Suprapubic skin (tissue), 4 donors: ENCODE measurements at regions not wholly inside any gene's neighbourhood (a gene's known extent, or its start where the extent isn't known, plus 50 kb on each side); places are given as distances from the start of the nearest gene placed in this dataset.

Source experiments
- DNase-seq, 2 donors: peaks; one replicate each; pipeline ENCODE4 v3.0.0-alpha.2; 2019; ENCODE audit warnings: low spot score in 2 of 2
- H3K27ac ChIP-seq: fragments of 200-600 bp; sonication (generic); one replicate; pipeline ENCODE4 v1.5.1; 2019
- H3K27me3 ChIP-seq: fragments of 200-600 bp; sonication (generic); one replicate; pipeline ENCODE4 v1.5.1; 2019
- H3K36me3 ChIP-seq: fragments of 200-600 bp; sonication (generic); one replicate; pipeline ENCODE4 v1.5.1; 2019
- H3K4me1 ChIP-seq: fragments of 200-600 bp; sonication (generic); one replicate; pipeline ENCODE4 v1.5.1; 2019
- H3K4me3 ChIP-seq: fragments of 200-600 bp; sonication (generic); one replicate; pipeline ENCODE4 v1.5.1; 2019; ENCODE audit warnings: mild to moderate bottlenecking
- H3K9me3 ChIP-seq: fragments of 200-600 bp; sonication (generic); one replicate; pipeline ENCODE4 v1.5.1; 2019
- CTCF ChIP-seq, 2 donors: fragments of 200-600 bp in 1 of 2; fragments of 450-650 bp in 1 of 2; sonication (generic) in 1 of 2; IDR thresholded peaks; one replicate each; pipeline ENCODE4 v1.5.1; 2016 to 2019; ENCODE audit warnings: antibody characterized with exemption in 2 of 2, mild to moderate bottlenecking in 1 of 2, moderate library complexity in 1 of 2
- EP300 ChIP-seq: sonication (generic); formaldehyde crosslinking; IDR thresholded peaks from one replicate; pipeline ENCODE4 v1.6.1; 2017; ENCODE audit warnings: antibody characterized with exemption
- POLR2A ChIP-seq, 2 donors: fragments of 450-650 bp; IDR thresholded peaks; one replicate each; pipeline ENCODE4 v1.6.1; 2017; ENCODE audit warnings: antibody characterized with exemption in 2 of 2, mild to moderate bottlenecking in 2 of 2, moderate library complexity in 2 of 2
- POLR2AphosphoS5 ChIP-seq, 3 donors: sonication (generic); formaldehyde crosslinking; IDR thresholded peaks; one replicate each; pipeline ENCODE4 v1.6.1; 2017; ENCODE audit warnings: antibody characterized with exemption in 3 of 3
- WGBS: methylation state at CpG from one replicate; pipeline ENCODE4 v1.1.5; 2018; 5-methylcytosine and 5-hydroxymethylcytosine counted together

DNA sequence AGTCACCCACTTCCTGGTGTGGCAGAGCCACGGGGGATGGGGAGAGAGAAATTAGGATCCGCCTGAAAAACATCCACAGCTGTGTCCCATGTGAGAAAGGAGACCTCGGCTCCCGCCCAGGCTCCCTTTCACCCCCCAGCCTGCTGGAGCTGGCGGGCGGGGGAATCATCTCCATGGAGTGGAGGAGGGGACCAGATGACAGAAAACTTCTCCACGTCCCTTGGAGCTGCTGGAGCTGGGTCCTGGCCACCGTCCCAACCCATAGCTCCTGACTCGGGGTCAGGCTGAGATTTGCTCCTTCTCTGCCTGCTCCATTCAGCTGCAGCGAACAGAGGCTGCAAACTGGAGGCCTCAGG lies 113.8 kb downstream of the CEBPB start:
- Histone ChIP-seq H3K27ac (peak overlapping the region; percentile 91), H3K9me3 (no peaks in the 10 kb centered on the region), H3K4me3 (no peak overlapping the region), H3K27me3 (no peaks in the 10 kb centered on the region), H3K36me3 (no peaks in the 10 kb centered on the region), H3K4me1 (peaks cover 63% of the 10 kb centered on the region)
- no peak for TF ChIP-seq CTCF (IDR thresholded peaks at IDR 0.05)
- TF ChIP-seq EP300, result no peak
- peak in 2 of 3 donors; percentile 64 to 66 for TF ChIP-seq POLR2AphosphoS5 (IDR thresholded peaks at IDR 0.05)
- no peak for TF ChIP-seq POLR2A (IDR thresholded peaks at IDR 0.05)
- WGBS, result 65% methylated on average over 9 of the region's 10 CpGs
- DNase-seq, result peak in 1 of 2 donors; percentile 87

DNA sequence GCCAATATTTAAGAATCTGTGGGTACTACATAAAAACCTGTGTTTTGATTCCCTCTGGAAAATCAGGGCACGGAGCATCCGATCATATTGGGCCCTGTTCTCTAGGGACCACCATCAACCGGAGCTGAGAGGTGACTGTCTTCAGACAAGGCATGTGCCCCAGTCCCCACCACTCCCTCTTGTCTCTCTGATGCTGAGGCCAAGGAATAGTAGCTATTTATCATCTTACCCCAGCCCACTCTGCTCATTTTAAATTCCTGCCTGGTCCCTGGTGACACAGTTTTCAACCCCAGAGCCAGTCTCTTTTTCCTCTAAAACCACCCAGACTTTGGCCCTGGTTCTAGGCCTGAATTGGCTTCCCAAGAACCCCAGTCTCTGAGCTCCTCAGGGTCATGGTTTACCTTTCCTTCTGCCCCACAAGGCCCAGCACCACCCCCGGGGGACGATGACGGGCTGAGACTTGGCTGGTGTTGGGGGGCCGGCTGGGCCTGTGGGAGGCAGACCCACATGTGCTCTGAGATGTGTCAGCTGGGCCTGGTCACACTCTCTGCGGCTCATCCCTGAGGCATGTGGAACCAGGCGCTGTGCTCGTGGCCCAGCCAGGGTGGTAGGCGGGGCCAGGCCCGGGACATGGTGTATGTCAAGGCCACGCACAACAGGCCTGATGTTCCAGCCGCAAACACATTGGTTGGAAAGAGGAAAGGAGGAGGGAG lies 114.4 kb downstream of the CEBPB start:
- peak in 2 of 3 donors; percentile 48 to 87 for TF ChIP-seq POLR2AphosphoS5 (IDR thresholded peaks at IDR 0.05)
- TF ChIP-seq EP300, result no peak
- no peak for TF ChIP-seq CTCF (IDR thresholded peaks at IDR 0.05)
- peak in 1 of 2 donors; percentile 35 for TF ChIP-seq POLR2A (IDR thresholded peaks at IDR 0.05)
- peaks cover 66% of the 10 kb centered on the region for H3K4me1 ChIP-seq
- H3K4me3 ChIP-seq, result no peak overlapping the region
- H3K36me3 ChIP-seq, result no peaks in the 10 kb centered on the region
- DNase-seq, result peak; percentile 95 to 96
- no peaks in the 10 kb centered on the region for H3K27me3 ChIP-seq
- 50% methylated on average over 10 of the region's 14 CpGs for WGBS
- no peaks in the 10 kb centered on the region for H3K9me3 ChIP-seq
- H3K27ac ChIP-seq, result peak overlapping the region; percentile 91

GRCh38 chr20:50305636-50306477 lies 115.2 kb downstream of the CEBPB start:
- no peak for TF ChIP-seq CTCF (IDR thresholded peaks at IDR 0.05)
- peak in 1 of 2 donors; percentile 4 for TF ChIP-seq POLR2A (IDR thresholded peaks at IDR 0.05)
- TF ChIP-seq POLR2AphosphoS5 (IDR thresholded peaks at IDR 0.05), result peak in 2 of 3 donors; percentile 11 to 19
- H3K27ac ChIP-seq, result peak overlapping the region; percentile 91
- peak in 1 of 2 donors; percentile 84 for DNase-seq
- H3K4me1 ChIP-seq, result peaks cover 66% of the 10 kb centered on the region
- no peak overlapping the region for H3K4me3 ChIP-seq
- 41% methylated on average over 18 of the region's 19 CpGs for WGBS
- no peaks in the 10 kb centered on the region for H3K9me3 ChIP-seq
- no peaks in the 10 kb centered on the region for H3K27me3 ChIP-seq
- H3K36me3 ChIP-seq, result no peaks in the 10 kb centered on the region

DNA sequence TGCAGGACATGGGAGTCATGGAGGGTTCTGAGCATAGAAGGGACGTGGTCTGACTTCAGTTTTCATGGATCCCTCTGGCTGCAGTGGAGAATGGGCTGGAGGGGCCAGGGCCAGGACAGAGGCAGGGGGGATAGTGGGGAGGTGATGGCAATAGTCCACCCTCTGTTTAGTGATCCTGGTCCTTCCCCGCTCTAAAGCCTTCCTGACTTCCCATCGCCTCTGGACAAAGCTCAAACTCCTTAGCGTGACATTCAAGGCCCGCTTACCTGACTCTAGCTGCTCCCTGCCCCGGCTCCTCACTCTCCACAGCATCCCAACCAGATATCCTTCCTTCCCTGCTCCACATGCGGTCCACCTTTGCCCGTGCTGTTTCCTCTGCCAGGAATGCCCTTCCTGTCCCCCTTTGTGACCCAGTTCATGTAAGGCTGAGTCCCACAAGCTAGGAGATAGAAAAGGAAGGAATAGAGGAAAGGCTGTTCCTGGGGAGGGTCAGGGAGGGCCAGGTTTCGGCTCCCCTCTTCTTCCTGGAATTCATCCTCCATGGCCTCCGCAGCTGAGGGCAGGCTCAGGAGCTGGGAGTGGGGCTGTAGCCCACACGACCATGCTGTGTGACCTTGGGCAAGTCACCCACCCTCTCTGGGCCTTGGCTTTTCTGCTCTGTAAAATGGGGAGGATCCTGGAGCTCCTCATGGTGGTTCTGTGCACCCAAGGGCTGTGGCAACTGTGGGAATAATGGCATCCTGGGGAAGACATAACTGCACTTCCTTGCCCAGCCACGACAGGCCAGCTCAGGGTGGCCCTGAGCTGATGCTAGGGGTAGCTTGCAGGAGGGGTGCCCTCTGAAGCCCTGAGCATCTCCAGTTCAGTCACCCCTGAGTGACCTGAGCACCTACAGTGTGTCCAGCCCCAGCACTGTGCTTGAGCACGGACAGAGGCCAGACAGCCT lies 116.1 kb downstream of the CEBPB start:
- Histone ChIP-seq H3K4me3 (no peak overlapping the region), H3K27me3 (no peaks in the 10 kb centered on the region), H3K4me1 (peaks cover 72% of the 10 kb centered on the region), H3K27ac (peak overlapping the region; percentile 91), H3K9me3 (no peaks in the 10 kb centered on the region), H3K36me3 (no peaks in the 10 kb centered on the region)
- no peak for TF ChIP-seq POLR2AphosphoS5 (IDR thresholded peaks at IDR 0.05)
- TF ChIP-seq EP300, result no peak
- no peak for TF ChIP-seq POLR2A (IDR thresholded peaks at IDR 0.05)
- TF ChIP-seq CTCF (IDR thresholded peaks at IDR 0.05), result no peak
- WGBS, result 90% methylated on average over 11 of the region's 13 CpGs
- peak in 1 of 2 donors; percentile 59 for DNase-seq
